ENCODE measurements at regions not wholly inside any gene's neighbourhood (a gene's known extent, or its start where the extent isn't known, plus 50 kb on each side); places are given as distances from the start of the nearest gene placed in this dataset.

DNA sequence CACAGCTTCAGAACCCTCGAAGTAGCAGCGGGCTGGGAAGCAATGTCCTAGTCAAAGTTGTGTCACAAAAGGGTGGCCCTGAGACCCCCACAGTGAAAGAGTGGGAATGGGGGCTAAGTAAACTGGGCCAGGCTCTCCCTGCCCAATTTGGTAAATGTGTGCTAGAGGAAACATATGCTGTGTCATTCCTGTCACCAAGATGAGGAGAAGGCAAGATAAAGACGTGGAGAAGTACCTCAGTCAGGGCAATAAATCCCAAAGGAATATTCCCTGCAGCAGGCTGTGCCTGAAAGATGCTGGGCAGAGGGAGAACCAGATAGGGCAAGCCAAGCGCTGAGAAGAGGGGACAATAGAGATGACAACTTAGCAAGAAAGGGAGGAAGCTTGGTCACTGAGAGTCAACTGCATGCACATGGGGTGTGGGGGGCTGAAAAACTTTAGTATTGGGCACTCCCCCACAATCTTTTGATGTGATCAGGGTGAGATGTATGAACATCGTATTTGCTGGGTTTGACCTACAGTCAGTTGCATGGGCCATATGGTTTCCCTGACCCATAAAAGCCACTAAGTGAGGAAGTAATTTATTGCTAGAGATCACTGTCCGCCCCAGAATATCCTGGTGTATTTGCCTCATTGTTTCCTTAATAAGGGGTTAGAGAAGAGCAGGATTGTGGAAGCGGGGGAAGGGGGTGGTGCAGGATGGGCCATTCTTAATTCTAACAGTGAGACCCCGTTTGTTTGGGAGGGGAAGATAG lies 49.9 kb upstream of the CXCR4 start:
- TF ChIP-seq CTCF (IDR thresholded peaks at IDR 0.05; ENCODE audit: insufficient read depth, low read length) (no peak), POLR2AphosphoS5 (IDR thresholded peaks at IDR 0.05; ENCODE audit: low read depth) (no peak)
